HG02610 (cell line): ENCODE measurements at regions not wholly inside any gene's neighbourhood (a gene's known extent, or its start where the extent isn't known, plus 50 kb on each side); places are given as distances from the start of the nearest gene placed in this dataset.

Experiments
- ATAC-seq: cut with Tn5 transposase; IDR thresholded peaks from one replicate; pipeline ENCODE4 v1.9.1; 2021; ENCODE audit warnings: mild to moderate bottlenecking, moderate library complexity; ENCODE audit not compliant: unreplicated experiment

DNA sequence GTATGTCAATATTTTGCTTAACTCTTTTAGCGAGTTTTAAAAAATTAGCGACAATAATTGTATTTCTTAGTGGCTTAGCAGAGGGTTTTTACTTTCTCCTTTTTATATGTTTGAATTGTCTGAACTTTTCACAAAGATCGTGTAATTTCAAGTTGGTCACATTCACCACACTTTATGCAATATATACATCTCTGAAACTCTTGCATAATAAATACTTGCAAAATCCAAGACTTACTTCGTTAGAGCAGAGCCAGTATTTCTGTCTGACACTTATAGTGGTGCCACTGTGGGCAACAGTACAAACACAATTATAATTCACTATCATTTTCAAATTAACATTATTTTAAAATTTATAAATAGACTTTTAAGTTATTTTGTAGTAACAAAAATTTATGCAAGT is 62.0 kb downstream of the SUCNR1 start:
- ATAC-seq: no peak

DNA sequence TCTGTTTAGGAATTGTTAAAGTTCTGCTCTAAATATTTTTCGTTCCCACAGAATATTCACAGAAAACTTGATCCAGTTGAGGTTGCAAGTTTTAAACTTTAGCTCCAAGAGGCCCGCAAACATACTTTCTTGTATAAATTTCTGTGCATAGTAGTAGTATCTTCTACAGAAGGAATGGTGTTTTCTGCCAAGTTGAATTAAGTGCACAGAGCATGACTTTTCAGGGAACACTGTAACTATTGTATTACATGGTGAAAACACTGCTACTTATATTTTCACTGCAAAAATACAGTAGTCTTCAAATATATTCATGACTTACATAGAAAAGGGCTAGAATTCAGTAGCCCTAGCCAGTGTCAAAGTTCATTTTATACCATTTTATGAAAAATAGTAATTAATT is 67.0 kb downstream of the SUCNR1 start:
- ATAC-seq: no peak

DNA sequence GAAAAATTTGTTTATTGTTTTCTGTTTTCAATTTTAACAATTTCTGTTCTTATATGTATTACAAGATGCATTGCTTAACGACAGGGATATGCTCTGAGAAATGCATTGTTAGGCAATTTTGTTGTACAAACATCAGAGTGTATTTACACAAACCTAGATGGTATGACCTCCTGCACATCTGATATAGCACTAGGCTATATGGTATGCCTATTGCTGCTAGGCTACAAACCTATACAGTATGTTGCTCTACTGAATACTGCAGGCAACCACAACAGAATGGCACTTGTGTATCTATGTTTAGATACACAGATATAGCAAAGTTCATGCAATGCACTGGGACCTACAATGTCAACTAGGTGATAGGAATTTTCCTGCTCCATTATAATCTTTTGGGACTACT is 70.1 kb downstream of the SUCNR1 start:
- ATAC-seq: no peak

DNA sequence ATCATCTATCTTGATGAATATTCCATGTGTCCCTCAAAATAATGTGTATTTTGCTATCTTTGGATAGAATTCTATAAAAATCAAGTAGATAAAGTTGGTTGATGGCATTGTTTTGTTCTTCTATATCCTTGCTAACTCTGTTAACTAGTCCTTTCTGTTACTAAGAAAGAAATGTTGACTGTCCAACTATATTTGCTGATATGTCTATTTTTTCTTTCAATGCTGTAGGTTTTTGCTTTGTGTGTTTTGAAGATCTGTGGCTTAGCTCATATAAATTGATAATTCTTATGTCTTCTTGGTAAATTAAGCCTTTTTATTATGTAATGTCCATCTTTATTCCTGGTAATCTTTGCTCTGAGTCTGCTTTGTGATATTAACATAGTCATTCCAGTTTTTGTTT is 70.9 kb downstream of the SUCNR1 start:
- no peak for ATAC-seq

DNA sequence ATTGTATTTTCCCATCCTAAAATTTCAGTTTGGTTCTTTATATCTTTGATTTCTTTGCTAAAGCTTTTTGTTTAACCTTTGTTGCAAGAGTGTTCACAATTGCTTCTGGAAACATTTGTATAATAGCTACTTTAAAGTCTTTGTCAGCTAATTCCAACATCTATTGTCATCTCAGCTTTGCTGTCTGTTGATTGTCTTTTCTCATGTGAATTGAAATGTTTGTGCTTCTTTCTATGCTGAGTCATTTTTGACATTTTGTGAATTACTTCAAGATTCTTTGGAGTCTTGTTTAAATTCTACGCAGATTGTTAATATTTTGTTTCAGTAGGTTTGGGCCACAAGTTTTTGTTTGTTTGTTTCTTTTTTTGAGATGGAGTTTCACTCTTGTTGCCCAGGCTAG is 73.2 kb downstream of the SUCNR1 start:
- ATAC-seq: no peak

DNA sequence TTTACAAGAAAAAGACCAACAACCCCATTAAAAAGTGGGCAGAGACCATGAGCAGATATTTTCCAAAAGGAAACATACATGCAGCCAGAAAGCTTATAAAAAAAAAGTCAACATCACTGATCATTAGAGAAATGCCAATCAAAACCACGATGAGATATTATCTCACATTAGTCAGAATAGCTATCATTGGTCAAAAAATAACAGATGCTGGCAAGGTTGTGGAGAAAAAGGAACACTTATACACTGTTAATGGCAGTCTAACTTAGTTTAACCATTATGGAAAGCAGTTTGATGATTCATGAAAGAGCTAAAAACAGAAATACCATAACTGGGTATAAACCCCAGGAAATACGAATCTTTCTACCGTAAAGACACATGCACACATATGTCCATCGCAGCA is 76.3 kb downstream of the SUCNR1 start:
- no peak for ATAC-seq

DNA sequence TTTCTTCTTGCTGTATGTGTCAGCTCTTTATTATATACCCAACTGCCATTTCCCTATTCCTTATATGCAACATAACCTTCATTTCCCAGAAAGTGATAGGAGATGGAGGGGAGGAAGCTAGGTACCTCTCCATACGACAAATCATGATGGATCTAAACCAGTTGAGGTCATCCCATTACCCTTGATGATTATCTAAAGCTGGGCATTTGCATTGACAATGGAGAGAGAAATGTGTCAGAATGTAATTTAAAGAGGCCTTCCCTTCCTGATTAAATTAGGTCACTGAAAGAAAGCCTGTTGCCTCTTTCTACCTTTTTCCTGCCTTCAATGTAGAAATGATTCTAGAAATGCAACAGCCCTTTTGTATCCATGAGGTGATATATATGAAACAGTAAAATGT is 81.9 kb downstream of the SUCNR1 start:
- no peak for ATAC-seq

DNA sequence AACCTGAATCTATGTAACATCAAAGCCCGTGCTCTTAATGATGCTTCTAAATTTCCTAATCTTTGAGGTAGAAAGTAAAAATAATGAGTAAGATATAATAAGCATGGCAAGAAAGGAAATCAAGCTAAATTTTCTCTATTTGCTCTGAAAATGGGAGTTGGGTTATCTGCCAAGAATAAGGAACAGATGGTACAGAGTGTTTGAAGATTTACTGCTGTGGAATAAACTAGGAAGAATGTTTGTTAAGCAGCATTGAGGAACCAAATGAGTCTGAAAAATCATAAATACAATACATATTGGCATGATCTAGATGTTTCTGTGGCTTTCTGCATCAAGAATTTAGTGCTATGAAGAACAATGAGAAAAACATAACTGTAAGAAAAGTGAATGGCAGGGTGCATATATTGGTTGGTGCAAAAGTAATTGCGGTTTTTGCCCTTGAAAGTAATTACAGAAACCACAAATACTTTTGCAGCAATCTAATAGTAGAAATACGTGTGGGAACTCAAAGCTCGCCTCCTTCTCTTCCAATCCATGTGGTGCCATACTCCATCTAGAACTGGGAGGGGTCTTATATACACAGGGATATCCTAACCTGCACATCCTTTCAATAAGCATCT is 87.6 kb downstream of the SUCNR1 start:
- ATAC-seq: no peak

DNA sequence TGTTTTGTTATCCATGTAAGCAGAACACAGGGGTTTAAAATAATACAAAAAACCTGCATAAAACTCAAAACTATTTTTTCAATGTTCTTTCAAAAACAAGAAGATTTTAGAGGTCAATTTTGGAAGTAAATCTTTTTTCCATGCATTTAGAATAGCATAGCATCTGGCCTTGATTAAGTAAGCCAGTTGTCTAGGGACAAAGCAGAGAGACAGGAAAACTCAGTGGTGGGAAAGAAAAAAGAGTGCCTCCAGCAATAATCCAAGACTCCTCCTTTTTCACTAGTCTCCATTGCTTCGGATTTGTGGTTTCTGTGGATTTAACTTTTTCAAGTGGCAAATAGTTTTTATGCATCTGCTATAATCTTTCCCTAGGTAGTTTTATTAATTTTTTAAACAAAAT is 88.9 kb downstream of the SUCNR1 start:
- ATAC-seq: no peak

DNA sequence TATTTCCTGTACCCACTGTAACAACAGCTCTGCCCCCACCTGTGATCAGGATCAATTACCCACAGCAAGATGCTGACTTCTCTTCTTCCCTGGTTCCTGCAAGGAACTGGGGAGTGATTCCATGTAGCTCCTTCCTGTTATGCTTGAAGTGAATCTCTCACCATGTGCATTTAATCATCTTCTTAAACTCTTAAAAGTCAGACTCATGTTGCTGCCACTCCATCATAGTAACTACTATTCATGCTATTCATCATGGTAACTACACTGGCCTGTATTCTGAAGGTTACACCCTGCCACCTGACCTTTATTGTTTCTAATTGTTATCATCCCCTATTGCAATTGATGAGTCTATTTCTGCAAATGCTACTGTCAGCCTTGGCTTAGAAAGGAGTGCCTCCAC is 89.5 kb downstream of the SUCNR1 start:
- ATAC-seq: no peak

DNA sequence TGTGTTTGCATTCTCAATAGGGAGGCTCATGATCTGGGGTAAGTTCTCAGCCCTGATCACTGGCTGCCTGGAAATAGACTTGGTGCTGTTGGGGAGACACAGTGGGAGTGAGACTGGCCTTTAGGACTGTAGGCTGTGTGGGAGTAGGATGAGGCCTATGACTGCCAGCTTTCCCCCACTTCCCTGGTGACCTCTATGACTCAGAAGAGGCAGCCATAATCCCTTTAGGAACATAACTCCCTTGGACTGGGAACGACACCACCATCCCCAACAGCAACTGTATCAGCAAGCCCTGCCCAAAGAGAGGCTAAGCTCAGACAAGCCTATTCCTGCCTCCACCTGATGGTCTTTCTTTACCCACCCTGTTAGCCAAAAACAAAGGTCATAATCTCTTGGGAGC is 91.3 kb downstream of the SUCNR1 start:
- no peak for ATAC-seq

DNA sequence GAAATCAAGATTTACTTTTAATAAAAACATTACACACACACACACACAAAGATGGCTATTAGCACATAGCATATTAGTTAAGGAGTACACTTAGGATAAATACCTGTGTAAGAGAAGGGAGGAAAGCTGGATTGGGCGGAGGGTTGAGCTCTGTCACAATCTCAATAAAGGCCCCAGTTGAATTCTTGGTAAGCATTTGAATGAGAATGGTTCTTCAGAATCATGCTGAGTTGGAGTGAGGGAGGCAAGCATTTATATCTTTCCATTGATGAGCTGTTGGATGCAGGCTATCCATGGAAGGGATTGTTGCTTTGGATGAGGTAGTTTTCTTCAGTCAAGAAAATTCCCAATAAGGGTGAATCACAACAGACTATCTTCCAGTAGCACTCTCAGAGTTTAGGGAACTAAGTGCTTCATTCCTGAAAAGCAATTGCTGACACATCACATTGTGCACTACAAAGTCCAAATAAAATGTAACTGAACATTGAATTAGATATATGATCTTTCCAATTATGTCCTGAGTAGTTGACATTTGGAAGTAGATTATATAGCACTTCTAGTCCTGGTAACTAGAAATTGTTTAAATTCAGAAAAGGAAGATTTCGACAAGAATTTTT is 95.7 kb downstream of the SUCNR1 start:
- ATAC-seq: no peak

DNA sequence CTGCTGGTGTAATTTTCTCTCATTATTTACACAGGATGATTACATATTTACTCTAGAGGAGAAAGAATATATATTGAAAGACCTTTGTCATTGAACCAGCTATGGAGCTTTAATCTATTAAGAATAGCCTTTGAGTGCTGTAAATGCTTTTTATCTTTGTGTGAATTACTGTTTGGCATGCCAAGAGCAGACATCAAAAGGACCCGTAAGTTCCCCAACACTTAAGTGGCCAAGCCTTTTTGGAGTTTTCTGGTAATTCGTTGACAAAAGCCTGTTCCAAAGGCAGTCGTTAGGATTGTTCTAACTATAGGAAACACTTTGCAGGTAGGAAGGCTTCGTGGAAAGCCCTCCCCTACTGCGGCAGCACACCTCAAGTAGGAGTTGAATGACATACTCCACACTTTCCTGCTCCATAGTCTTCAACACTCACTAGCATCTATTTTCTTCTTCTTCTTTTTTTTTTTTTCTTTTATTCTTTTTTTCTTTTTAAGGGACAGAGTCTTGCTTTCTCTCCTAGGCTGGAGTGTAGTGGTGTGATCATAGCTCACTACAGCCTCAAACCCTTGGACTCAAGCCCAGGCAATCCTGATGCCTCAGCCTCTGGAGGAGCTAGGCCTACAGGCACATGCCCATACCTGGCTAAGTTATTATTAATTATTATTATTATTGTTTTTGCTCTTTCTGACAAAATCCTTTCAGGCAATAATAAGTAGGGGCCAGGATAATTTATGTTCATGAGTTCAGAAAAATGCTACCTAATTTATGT is 98.6 kb downstream of the SUCNR1 start:
- ATAC-seq: no peak

DNA sequence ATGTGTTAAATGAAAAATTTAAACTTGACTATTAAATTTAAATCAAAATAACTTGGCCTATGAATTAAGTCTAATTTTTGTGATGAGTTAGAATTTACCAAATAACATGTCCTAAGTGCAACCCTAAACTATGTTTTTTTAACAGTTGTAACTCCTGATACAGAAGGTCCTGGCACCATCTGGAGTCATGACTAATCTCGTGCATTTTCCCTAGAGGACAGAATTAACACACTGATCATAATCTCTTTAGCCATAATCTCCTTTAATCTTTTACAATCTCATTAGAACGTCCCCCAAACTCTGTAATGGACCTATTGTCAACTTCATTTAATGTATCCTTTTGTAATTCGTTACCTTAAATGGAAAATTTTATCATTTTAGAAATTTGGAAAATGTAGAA is 100.6 kb downstream of the SUCNR1 start:
- no peak for ATAC-seq

DNA sequence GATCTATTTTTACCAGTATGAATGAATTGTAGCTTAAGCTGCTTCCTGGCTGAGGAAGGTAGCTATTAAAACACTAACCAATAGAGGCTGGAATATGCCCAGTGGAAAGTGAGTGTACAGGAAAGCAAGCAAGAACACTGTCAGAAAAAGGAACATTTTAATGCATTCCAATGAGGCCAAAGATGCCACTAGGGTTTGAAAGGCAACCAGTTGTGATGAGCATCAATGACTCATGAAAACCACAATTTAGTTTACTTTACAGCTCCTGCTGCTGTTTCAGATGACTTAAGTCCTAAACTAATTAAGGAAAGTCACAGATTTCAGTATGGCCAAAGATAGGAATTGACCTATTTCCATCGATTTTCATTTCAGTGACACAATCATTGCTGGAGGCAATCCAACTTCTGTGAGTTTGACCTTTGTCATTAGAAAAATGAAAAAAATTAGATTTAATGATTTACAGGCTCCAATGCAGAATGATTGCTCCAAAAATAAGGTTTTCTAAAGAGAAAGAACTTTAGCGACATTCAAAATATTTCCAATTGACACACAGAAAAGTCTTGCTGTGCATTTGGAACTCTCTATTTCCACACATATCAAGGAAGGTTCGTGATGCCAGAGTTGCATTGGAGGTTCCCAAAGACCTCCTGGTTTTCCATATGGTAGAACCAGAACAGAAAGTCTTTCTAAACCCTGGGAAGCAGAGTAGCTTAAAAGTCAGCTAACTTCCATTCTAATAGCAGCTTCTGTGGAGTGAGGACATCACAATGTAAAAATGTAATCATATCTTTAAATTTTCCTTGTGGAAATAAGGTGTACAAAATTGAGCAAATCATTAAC is 103.0 kb downstream of the SUCNR1 start:
- ATAC-seq: no peak

DNA sequence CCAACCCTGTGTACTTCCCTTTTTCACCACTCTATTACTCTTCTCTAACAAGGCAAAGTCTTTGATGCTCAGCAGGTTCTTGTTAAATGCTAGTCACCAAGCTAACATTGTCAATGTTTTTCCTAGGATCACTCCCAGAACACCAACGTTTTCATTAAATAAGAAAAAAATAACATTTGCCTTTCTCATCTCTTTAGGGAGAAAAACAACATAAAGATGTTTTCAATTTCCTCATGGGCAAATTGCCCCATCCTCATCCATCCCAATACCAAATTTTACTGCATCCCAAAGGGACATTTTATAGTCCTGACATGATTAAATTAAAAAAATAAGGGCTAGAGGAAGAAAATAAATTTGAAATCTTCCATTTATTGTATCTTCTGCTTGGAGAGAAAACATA is 106.5 kb downstream of the SUCNR1 start:
- ATAC-seq: no peak

DNA sequence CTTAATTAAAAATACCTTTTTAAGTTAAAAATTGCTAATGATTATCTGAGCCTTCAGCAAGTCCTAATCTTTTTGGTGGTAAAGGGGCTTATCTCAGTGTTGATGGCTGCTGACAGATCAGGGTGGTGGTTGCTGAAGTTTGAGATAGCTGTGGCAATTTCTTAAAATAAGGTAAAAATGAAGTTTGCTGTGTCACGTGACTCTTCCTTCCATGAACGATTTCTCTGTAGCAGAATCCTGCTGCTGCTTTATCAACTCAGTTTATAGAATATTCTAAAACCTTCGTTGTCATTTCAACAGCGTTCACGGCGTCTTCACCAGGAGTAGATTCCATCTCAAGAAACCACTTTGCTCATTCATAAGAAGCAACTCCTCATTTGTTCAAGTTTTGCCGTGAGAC is 110.1 kb downstream of the SUCNR1 start:
- no peak for ATAC-seq

DNA sequence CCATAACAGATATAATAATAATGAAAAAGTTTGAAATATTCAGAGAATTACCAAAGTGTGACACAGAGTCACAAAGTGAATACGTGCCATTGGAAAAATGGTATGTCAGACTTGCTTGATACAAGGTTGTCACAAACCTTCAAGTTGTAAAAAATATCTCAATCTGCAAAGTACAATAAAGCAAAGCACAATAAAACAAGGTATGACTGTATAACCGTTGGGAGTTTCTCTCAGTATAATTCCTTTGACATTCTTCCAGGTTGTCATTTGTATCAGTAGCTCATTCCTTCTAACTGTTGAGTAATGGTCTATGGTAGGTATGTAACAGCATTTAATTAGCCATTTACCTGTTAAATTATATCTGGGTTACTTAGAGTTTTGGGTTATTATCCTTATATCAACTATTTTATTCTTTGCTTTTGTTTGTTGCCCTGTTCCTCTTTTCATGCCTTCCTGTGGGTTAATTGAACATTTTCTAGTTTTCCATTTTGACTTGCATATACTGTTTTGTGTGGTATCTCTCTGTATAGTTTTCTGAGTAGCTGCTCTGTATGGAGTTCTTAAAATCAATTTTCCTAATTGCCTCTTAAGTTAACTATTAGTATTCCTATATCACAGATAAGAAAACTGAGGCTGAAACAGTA is 112.5 kb downstream of the SUCNR1 start:
- ATAC-seq: no peak

DNA sequence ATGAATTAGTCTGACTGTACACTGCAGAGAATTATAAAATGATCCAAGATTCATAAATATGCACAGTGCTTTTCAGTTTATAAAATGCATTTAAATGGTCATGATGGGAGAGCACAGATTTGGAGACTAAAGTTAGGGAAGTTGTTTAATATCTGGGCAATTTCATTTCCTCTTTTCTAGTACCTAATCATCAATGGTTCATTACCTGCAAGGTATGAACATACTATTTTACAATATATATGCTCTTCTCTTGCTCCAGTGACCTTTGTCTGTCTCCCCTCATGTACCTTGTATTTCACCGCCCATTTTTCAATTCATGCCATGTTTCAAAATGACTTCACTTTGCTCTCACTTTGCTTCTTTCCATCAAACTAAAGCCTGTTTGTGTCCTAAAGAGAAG is 114.5 kb downstream of the SUCNR1 start:
- no peak for ATAC-seq

DNA sequence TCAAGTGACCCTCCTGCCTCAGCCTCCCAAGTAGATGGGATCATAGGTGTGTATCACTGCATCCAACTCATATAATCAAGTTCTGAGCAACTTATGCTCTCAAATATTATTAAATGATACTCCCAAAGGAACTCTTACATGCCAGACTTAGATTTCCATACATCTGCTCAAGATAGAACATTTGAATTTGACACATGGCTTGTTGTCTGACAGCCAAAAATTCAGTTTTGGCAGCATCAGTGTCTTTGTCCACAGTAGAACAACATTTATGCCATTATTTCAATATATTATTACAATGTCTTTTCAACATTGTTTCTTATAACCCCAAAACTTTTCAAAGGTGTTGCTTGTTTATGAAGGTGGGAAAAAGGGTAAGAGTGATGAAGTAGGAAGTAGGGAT is 116.2 kb downstream of the SUCNR1 start:
- ATAC-seq: no peak
